Activated CD4-positive, alpha-beta T cell treated with anti-CD3 and anti-CD28 coated beads, Interleukin-2, amount 50 U/mL, for 1 hour (primary cell): ENCODE measurements at regions not wholly inside any gene's neighbourhood (a gene's known extent, or its start where the extent isn't known, plus 50 kb on each side); places are given as distances from the start of the nearest gene placed in this dataset.

Experiments
- DNase-seq: peaks from one replicate; pipeline ENCODE4 v3.0.0-alpha.2; 2020

DNA sequence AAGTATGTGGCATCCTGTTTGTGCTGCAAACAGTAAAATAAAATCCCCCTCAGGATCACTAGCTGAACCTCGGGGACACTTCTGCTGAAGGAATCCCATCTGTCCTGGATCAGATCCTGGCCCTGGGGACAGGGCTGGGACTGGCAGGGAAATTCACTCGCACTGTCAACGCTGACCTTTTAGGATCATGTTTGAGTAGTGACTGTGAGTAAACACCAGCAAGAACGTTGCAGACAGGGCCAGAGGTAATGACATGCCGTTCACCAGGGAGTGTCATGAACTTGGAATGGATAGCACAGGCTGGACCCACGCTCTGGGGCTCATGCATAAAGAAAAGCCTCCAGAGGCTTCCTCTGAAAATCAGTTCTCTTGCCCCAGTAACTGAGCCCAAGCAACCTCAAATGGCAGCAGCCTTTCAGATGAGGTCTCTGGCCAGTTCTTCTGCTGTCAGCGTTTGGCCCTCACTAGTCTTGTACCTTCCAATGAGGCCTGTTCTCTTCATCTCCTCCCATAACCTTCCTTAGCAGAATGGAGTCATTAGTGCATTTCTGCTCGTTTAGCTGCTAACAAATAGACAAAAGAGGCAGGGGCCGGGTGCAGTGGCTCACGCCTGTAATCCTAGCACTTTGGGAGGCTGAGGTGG lies 51.0 kb upstream of the BARX2 start:
- no peak for DNase-seq

DNA sequence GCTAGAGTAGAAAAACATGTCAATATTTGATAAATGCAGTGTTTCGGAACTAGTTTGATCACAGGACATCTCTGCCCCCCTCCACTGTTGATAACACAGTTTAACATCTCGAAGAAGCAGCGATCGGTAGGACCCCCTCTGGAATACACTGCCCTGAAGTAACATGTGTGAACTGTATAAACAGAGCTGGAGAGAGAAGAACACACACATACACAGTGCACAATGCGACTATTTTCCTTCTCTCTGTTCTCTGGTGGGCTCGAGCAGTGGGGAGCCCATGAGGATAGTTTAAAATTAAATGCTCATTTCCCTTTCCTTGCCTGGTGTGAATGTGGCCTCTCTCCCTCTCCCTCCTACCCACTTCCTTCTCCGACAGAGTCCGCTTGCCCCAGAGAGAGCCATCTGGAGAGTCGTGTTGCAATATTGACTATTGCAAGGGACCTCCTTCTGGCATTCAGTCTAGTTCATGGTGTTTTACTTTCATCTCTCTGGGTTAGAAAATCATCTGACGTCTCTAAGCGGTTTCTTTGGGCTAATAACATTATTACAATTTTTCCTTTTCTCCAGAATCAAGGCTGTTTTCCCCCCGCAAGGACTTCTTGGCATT lies 51.6 kb upstream of the BARX2 start:
- DNase-seq: no peak

DNA sequence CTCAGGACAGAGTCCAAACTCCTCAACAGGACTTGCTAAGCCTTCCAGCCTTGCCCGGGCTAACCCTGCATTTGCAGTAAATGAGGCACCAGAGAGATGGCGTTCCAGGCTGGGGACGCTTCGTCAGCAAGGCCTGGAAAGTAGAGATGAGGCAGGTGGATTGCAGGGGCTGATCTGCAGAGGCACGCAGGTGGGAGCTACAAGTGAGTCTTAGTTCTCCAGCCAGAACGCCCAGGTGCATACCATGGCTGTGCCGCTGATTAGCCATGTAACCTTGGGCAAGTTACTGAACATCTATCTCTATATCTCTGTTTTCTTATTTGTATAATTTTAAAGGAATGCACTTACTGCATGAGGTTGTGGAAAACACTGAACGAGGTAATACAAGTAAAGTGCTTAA lies 52.7 kb upstream of the BARX2 start:
- no peak for DNase-seq

DNA sequence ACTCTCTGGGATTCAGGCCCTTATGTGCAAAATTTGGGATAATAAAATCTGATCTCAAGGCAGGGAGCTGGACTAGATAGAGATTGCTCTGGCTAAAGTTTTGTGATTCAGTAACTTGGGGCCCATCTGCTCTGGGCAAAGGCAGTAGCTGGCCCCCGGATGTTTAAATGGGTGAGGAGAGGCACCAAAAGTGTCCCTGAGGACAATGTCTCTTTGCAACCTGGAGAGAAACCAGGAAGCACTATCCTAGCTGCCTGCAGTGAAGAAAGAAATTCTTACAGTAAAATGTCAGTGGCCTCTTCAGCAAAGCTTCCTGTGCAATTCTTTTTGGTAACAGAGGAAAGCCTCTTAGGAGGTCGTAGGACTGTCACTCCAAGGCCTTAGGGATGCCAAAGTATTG lies 54.6 kb upstream of the BARX2 start:
- no peak for DNase-seq

DNA sequence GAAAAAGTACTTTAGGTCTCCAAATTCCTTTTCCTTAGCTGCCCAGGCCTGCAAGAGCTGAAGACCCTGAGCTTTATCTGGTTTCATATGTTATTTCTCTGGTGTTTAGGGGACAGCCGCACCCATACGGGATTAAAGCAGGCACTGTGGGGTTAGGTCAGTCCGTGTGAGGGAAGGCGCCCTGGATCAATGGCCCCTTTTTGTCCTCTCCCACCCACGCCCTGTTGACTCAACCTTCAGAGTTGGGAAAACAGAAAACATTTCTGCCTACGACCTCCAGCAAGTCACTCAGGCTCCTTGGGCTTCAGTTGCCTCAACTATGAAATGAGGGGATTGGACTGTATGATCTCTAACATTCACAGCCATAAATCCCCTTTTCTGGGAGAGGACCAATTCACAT lies 55.2 kb upstream of the BARX2 start:
- no peak for DNase-seq

DNA sequence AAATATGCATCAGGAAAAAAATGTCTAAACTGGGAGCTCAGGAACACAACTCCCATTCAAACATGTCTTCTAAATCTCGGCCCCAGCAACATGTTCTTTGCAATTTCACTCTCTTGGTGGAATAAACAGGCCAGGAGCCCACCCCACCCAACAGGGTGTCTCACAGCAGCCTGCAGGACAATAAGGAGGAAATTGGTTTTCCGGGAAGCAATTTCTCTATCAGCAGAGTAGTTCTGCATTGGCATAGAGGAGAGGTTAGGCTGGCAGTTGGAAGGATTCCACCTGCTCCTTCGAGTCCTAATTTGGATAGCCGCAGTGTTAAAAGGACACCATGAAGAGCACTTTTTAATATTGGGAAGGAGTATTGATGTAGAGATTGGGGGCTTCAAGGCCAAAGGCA lies 55.9 kb upstream of the BARX2 start:
- no peak for DNase-seq

DNA sequence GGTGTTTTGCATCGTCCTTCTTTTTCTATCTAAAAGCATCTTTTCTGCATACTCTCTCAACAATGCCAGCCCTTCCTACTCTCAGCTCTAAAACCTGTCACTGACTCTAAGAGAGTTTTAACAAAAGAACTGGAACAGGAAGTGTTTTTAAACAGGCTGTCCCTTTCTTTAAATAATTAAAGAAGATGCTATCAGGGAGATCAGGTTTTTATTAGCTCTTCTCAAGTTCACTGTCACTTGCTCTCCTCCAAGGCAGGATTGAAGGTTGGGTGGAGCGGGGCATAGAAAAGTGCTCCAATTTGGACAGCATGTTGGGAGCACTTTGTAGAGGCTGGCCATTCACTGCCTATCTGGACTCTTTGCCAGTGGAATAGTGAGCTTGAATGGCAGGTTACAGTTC lies 56.4 kb upstream of the BARX2 start:
- DNase-seq: no peak

DNA sequence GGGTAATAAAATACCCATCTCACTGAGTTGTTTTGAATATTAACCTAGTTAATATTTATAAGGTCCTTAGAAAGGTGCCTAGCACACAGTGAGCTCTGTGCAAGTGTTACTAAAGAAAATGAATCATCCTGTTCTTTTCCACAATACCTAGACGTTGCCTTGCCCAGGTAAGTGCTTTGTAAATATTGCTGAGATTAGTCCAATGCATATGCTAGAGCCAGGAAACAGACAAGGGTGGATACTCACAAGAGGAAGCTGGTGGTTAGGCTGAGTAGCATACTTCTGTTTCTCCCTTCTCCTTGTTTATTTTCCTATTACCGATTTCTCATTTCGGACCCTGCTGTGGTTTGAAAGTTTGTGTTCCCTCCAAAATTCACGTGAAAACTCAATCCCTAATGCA lies 58.1 kb upstream of the BARX2 start:
- no peak for DNase-seq

DNA sequence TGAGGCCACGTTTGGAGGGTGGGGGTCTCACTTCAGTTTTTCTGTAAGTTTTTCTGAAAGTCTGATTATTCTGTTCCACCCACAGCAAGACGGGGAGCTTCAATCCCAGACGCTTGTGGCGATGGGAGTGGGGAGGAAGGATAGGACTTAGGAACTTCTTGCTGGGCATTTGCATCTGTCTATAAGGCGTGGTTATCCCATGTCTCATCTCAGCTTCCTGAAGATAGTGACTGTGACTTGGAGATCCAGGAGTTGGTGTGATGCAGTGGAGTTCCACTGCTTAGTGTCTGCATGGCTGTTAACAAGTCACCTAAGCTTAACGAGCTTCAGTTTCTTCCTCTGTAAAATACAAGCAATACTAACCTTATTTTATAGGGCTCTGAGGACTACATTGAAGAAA lies 58.9 kb upstream of the BARX2 start:
- no peak for DNase-seq

DNA sequence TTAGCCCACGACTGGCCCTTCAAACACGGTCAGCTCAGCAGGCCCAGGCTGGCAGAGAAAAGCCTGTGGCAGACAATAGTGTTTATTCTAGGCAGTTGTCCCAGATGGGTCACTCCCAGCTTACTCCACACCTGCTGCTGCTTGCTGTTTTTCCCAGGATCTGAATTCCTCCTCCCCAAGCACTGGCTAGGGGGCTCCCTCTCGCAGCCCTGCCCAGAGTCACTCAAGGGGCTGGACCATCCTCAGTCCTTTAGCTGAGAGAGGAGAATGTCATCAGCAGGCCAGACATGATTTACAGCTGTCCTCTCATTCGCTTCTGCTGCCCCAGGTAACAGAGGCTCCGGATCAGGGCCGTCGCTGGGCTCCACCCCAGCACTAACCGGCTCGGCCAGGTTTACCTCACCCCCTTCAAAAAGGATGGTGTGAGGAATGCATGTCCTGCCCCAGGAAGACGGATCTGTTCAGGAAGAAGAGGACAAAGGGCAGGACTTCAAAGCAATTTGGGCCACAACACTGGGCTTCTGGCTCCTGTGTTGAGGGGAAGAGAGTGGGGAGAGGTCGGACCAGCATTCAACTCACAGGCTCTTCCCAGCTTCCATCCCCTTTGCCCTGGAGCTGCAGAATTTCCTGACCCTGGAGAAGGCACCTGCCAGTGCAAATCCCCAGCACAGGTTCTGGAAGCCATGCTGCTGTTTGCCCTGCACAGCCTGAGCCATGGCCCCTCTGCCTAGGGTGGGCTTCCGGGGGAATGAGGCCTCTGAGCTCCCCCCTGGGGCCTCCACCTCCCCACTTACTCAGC lies 59.7 kb upstream of the BARX2 start:
- DNase-seq: no peak

DNA sequence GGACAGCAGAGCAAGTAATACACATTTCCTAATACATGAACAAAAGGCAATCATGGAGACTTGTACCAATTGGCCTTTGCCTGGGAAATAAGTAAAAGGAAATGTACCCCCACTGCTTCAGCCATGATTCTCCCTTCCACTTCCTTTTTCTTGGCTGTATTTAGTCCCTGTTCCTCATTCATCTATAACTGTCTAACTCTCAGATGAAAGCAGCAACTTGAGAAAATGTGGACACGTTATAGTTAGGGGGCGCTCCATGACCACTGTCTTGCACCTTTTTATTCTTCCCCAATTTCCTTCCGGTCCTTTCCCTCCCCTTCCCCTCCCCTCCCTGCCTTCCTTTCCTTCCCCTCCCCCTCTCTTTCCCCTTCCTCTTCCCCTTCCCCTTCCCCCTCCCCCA lies 61.3 kb upstream of the BARX2 start:
- no peak for DNase-seq

DNA sequence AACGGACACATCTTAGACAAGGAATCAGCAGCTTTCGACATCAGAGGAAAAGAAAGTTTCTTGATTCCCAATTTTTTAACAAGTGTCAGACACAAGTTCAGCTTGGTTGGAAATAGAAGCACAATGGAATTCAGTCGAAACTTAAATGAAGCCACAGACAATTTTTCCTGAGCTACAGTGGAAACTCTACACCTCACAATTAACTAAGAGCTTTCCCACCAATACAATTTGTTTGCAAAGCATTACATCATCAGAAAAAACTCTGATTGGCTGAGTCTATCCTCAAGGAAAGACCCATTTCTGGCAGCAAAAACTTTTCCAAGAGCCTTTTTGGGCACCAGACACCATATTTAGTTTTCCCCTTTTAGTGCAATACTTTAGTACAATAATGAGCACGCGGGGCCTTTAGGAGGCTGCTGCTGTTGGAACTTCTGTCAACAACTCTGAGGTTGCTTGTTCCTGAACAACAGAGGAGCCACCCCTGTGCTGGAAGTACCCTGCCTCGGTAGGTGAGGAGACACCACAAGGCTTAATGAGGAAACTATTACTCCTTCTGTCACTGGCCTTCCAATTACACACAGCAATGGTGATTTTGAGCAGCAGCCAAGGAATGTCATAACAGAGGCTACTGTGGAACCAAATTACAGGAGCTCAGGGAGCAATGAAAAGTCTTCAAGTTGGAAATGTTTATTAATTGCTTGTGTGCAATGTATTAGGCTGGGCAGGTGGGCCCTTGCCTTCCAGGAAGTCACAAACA lies 61.9 kb upstream of the BARX2 start:
- no peak for DNase-seq

DNA sequence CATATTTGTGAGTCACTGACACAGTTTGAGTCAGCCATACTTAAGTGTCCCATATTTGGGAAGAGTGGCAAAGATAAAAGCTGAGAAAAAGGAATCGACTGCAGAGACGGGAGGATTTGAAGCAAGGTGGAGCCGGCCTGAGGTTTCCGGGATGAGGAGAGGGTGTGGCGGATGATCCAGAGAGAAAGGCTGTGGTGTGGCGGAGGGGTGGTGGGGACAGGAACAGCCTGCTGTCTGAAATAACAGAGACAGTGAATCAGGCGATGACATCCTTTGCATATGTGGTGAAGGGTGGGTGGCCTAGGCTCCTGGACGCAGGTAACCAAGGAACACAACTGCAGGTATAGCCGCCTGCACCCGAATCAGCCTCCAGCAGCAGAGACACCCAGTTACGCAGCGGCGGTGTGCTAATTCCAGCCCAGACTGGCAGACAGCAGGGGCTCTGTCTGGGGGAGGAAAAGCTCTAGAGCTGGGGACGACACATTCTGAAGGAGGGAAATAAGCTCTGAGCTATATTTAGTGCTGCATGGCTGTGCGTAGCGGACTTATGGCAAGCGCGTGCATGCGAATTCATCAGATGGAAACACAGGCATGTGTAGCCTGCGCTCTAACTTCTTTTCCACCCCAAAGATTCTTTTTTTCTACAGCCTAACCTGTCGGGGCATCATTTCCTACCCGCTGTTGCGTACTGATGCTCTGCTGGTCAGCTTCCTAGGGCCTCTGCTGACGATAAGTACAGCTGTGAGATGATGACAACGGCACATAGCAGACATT lies 62.7 kb upstream of the BARX2 start:
- no peak for DNase-seq

DNA sequence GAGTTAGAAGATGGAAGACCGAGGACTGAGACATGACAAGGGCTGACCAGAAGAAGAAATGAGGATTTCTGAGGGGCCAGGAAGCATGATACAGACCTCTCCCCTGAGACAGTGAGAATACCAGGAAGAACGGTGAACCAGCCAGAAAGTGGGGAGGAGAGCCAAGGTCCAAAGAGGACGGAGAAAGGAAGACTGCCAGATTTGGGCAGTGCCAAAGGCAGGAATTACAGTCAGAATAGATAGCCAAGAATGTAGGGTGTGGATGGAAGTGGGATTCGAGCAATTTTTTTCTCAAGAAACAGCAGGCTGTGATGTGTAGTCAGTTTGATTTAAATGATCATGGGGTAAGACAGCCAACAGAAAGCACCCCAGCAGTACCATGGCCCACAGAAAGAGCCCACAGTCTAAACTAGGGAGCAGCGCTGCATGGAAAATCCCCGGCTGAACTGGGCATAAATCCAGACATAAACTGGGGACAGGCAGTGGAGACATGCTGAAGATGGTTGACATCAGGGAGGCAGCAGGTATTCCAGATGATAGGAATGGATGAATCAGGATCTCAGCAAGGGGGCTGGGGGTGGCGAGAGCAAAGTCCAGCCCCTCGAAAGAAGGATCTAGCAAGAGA lies 67.3 kb upstream of the BARX2 start:
- DNase-seq: no peak

DNA sequence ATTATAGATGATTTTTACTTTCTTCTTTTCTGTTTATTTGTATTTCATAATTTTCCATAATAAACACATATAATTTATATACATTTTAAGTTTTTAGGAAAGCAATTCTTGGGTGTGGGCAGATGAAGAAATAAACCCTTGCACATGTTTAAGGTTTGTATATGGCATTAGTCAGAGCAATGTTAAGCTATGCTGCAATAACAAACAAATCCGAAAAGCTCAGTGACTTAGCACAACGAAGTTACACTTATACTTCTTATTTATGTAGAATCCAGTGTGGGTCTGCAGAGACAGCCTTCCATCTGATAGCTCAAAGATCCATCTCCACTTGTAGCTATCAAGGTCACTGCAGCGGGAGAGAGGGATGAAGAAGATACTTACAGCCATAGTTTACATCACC lies 68.5 kb upstream of the BARX2 start:
- DNase-seq: no peak

DNA sequence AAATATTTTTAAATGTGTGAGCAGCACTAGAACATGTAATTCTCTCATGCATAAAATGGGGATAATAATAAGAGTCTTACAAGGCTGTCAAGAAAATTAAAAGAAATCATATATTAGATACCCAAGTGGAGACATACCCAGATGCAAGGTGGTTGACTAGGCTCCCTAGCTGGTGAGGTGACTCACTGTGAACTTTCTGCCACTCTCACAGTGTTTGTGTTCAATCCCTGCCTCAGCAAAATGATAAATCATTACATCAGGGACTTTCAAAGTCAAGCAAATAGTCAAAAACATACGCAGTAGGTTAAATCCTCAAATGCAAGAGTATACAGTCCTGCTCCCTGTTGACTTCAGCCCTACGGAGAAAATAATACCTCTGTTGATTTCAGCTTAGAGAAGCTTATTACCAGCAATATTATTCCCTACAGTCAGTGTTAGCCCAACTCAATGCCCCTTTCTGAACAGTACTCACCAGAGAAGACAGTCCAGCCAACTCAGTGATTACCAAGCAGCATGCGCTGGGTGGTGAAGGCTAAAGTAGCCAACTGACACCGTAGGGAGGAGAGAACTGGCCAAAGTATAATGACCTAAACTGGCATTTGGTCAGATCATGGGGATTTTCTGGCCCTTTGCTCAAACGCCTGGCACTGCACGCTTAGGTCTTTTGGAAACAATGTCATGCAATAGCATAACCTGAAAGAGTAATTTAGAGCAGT lies 73.1 kb upstream of the BARX2 start:
- no peak for DNase-seq

DNA sequence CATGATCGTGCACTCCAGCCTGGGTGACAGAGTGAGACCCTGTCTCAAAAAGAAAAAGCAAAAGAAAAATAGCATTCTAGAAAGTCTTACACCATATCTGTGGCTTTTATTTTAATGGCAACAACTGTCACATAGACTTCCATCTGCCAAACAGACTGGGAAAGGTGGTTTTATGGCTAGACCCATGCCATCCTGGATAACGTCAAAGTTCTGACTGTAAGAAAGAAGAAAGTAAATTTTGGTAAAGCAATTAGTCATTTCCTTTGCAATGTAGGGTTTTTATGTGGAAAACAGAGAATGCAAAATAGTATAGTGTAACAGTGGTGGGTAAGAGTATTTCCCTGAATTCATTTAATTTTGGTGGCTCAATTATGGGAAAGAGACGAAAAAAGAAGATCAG lies 75.5 kb upstream of the BARX2 start:
- DNase-seq: no peak

DNA sequence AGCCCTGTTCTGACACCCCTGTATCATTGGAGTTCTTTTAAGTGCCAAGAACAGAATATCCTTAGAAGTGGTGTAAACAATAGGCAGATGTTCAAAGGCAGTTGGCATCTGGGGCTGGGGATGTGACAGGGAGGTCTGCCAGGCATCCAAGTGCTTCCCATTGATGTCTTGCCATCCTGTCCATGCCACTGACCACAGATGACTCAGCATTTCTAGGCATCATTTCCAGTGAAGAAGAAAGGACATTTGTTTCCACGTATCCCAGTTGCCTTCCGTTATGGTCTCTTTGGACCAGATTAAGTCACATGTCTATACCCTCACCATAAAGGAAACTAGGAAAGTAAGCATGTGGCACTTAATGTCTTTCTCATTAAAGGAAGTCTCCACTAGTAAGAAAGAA lies 76.7 kb upstream of the BARX2 start:
- no peak for DNase-seq

DNA sequence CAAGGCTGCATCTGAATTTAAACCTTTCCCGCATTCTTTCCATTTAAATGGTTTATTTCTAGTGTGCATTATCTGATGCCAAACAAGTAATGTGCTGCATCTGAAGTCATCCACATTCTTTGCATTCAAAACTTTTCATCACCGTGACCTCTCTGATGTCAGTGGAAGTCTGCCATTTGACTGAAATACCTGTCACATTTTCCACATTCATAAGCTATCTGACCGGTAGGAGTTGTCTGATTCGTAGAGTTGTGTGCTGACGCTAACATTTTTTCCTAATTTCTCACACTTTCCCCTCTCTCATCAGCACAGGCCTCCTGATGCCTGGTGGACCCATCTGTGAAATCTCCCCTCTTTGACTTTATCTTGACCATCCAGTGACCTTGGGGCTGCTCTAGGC lies 79.9 kb upstream of the BARX2 start:
- DNase-seq: no peak

DNA sequence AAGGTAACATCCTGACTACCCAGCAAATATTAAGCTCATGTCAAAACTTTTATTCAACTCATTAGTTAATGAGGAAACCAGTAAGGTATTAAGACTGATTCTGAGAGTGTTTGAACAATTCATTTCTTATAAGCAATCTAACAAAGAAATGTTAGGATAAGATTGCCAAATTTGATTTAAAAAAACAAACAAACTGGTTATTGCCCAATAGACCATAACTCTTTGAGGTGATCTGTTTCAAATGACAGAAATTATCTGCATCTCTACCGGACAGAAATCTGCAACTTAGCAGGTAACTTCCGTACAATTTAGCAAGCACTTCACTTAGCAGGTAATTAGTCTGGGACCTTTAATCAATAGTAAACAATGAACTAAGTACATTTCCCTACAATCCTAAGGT lies 82.9 kb upstream of the BARX2 start:
- no peak for DNase-seq

DNA sequence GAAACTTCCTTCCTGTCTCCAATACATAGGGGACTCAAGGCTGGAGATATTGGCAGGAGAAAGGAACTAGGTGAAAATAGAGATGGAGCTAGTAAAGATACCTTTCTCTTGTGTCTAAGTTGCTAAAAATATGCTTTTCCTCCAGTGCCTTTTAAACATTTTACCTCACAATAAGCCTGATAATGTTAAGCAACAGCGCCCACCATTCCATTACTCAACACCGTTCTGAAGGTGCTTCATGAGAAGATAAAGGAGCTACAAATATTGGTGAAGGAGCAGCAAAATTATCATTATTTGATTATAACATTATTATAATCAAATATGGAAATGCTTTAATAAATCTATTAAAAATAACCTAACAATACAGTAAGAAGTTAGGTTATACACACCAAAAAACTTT lies 83.6 kb upstream of the BARX2 start:
- DNase-seq: no peak

DNA sequence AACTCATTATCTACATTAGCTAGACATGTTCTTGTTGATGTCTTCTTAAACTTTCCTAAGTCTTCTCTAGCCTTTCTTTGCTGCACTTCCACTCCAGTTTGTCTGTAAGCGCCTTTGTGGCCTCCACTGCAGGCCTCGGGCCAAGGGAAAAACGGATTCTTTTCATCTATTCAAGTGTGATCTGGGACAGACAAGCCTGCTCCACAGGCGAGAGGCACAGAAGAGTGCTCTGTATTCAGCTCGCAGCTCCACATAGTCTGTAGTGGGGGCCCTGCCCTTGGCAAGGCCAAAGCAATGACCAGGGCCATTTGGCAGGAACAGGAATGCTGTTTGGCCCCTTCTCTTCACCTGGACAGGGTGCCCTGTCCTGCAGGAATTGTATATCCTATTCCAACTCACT lies 84.1 kb upstream of the BARX2 start:
- DNase-seq: no peak
